T-helper 2 cell treated with Interferon-gamma antibody and Interleukin-4, amounts not matched to agents 5 μg/mL and 100 μg/mL, for 36 hours (primary cell): ENCODE measurements at regions not wholly inside any gene's neighbourhood (a gene's known extent, or its start where the extent isn't known, plus 50 kb on each side); places are given as distances from the start of the nearest gene placed in this dataset.
A peak's percentile ranks its signal among the peaks of the same experiment; 100 is the strongest.
"Not testable (repeated sequence)": the region's sequence is repeated elsewhere in the genome, so short reads cannot be mapped to it uniquely, and the experiment has no call there.

Experiments
- DNase-seq: peaks from one replicate; pipeline ENCODE4 v3.0.0; 2021; ENCODE audit warnings: low spot score
- H3K27ac Mint-ChIP-seq: one replicate; pipeline ENCODE4 v1.8.0; 2021; ENCODE audit warnings: mild to moderate bottlenecking, mixed read lengths
- H3K27me3 Mint-ChIP-seq: one replicate; pipeline ENCODE4 v1.8.0; 2021; ENCODE audit warnings: low read depth, mixed read lengths
- H3K36me3 Mint-ChIP-seq: one replicate; pipeline ENCODE4 v1.8.0; 2021; ENCODE audit warnings: low read depth, mixed read lengths
- H3K4me1 Mint-ChIP-seq: one replicate; pipeline ENCODE4 v1.8.0; 2021; ENCODE audit warnings: low read depth, mixed read lengths
- H3K4me3 Mint-ChIP-seq: one replicate; pipeline ENCODE4 v1.8.0; 2022; ENCODE audit warnings: mild to moderate bottlenecking, moderate library complexity, mixed read lengths
- H3K9me3 Mint-ChIP-seq: one replicate; pipeline ENCODE4 v1.8.0; 2021; ENCODE audit warnings: mixed read lengths

- Mint-ChIP-seq H3K36me3 (no peaks in the 10 kb centered on the region), H3K9me3 (no peaks in the 10 kb centered on the region), H3K27me3 (no peaks in the 10 kb centered on the region), H3K4me1 (peaks cover 2% of the 10 kb centered on the region), H3K27ac (no peak overlapping the region), H3K4me3 (no peak overlapping the region)
- DNase-seq, result no peak
These were observed 306.6 kb downstream of the DAD1 start for GRCh38 chr14:22282417-22282816.

DNA sequence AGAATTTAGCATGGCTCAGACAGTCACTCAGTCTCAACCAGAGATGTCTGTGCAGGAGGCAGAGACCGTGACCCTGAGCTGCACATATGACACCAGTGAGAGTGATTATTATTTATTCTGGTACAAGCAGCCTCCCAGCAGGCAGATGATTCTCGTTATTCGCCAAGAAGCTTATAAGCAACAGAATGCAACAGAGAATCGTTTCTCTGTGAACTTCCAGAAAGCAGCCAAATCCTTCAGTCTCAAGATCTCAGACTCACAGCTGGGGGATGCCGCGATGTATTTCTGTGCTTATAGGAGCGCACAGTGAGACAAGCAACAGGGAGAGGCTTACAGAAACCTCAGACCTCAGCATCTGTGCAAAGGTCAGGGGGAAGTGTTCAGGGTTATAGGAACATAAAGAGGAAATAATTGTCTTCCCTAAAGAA lies 307.6 kb downstream of the DAD1 start:
- DNase-seq, H3K27me3 Mint-ChIP-seq, H3K9me3 Mint-ChIP-seq, H3K36me3 Mint-ChIP-seq, H3K4me1 Mint-ChIP-seq: not testable (repeated sequence)
- peak overlapping the region; percentile 88 for H3K27ac Mint-ChIP-seq
- peak overlapping the region; percentile 82 for H3K4me3 Mint-ChIP-seq

DNA sequence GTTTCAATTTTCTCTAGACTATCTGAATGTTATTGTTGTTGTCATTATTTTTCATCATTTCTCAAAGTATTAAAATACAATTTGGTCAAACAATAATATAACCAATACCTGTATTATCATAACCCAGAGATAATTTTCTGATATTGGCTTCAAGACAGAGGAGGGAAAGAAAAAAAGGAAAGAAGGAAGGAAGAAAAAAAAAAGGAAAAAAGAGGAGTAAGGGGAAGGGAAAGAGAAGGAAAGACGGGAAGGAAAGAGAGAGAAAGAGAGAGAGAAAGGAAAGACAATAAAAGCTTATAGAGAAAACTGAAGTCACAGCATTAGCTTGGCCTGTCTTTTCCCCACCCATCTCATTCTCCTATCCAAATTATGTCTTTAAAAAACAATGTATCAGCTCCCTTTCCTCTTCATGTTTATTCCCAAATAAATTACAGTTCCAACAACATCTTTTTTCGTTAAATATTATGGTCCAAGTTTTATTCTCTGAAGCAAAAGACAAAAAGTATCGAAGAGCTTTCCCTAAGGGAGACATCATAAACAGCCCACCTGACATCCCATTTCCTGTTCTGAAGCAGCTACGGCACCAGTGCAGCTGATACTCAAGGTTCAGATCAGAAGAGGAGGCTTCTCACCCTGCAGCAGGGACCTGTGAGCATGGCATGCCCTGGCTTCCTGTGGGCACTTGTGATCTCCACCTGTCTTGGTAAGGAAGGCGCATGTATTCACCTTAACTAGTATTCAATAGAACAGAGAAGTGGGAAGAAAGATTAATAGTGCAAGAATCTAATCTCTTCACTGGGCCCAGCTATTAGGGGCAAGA lies 308.3 kb downstream of the DAD1 start:
- Mint-ChIP-seq H3K36me3 (no peaks in the 10 kb centered on the region), H3K27ac (peak overlapping the region; percentile 88), H3K9me3 (no peaks in the 10 kb centered on the region), H3K4me1 (peaks cover 2% of the 10 kb centered on the region), H3K27me3 (no peaks in the 10 kb centered on the region), H3K4me3 (peak overlapping the region; percentile 82)
- no peak for DNase-seq

DNA sequence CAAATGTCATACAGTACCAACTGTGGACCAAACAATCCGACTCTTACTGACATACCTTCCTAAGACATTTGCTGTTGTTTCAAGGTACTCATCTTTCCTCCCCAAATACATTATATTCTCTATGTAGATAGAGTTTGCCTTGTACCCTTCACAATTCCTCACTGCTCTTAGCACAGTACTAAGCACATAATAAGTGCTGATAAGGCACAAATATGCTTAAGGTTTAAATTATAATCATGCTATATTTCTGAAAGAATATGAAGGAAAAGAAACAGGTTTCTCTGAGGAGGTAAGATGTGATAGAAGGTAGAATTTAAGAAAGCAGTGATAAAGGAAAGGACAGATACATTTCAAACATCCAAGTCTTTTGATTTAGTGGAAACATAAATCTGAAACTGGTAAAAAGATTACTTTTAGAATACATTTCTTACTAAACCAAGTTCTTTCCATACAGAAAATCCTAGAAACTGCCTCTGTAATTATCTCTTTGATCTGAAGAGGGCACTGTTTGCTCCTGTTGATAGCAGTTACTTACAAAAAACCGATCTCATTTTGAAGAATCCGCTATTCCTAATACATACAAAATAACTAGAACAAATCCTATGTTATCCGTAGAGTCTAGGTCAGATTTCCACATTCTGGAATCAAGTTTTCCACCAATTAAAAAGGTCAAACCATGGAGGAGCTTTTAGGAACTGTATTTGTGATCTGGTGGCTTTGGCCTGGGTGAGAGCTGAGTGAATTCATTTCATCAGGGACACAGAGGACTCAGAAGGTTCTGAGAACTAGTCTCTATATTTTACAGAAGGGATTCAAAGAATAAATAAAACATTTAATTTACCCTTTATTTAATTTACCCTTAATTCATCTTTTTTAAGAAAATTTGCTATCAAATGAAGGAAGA lies 311.9 kb downstream of the DAD1 start:
- no peak overlapping the region for H3K4me3 Mint-ChIP-seq
- DNase-seq, result no peak
- H3K9me3 Mint-ChIP-seq, result no peaks in the 10 kb centered on the region
- H3K27me3 Mint-ChIP-seq, result no peaks in the 10 kb centered on the region
- H3K27ac Mint-ChIP-seq, result no peak overlapping the region
- no peaks in the 10 kb centered on the region for H3K36me3 Mint-ChIP-seq
- H3K4me1 Mint-ChIP-seq, result peaks cover 2% of the 10 kb centered on the region

DNA sequence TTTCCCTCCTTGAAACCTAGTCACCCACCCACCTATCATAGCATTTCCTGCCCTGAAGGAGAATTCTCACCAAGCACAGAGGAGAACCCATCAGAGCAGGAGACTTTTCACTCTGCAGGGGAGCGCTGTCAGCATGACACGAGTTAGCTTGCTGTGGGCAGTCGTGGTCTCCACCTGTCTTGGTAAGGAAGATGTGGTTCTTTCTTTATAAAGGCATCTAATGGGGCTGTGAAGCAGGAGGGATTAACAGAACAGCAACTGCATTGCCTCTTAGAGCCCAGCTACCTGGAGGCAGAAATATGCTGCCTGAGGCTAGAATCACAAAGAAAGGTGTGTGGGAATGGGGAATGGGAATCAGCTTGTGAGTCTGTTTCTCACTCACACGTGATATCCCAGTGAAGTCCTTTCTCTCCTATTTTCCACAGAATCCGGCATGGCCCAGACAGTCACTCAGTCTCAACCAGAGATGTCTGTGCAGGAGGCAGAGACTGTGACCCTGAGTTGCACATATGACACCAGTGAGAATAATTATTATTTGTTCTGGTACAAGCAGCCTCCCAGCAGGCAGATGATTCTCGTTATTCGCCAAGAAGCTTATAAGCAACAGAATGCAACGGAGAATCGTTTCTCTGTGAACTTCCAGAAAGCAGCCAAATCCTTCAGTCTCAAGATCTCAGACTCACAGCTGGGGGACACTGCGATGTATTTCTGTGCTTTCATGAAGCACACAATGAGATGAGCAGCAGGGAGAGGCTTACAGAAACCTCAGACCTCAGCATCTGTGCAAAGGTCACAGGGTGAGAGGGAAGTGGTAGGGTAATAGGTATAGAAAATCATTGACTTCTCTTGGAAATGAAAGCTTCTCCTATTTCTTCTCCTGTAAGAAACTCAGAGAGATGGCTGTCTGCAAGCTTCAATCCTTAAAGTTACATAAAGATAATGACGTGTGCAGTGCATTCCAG lies 316.9 kb downstream of the DAD1 start:
- Mint-ChIP-seq H3K9me3 (no peaks in the 10 kb centered on the region), H3K4me1 (peaks cover 2% of the 10 kb centered on the region), H3K27me3 (no peaks in the 10 kb centered on the region), H3K27ac (peak overlapping the region; percentile 31), H3K4me3 (peak overlapping the region; percentile 57), H3K36me3 (no peaks in the 10 kb centered on the region)
- no peak for DNase-seq

DNA sequence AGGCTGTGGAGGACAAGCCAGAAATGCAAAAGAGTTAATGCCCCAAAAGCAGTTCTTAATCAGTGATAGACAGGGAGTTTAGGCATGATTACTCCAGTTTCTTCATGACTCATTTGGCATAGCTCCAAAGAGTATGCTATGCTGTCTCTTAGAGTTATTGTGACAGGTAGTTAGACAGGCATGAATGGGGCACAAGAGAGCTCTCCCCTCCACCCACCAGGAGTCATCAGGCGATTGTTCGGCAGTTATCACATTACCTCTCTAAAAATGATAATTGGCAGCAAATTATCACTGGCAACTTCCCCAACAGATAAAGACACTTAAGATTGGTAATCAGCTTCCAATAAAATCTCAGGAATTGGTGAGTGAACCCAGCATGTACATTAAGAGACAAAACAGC lies 320.1 kb downstream of the DAD1 start:
- Mint-ChIP-seq H3K27ac (peak overlapping the region; percentile 68), H3K27me3 (no peaks in the 10 kb centered on the region), H3K36me3 (no peaks in the 10 kb centered on the region), H3K4me3 (peak overlapping the region; percentile 54), H3K9me3 (no peaks in the 10 kb centered on the region), H3K4me1 (peaks cover 6% of the 10 kb centered on the region)
- DNase-seq, result no peak

DNA sequence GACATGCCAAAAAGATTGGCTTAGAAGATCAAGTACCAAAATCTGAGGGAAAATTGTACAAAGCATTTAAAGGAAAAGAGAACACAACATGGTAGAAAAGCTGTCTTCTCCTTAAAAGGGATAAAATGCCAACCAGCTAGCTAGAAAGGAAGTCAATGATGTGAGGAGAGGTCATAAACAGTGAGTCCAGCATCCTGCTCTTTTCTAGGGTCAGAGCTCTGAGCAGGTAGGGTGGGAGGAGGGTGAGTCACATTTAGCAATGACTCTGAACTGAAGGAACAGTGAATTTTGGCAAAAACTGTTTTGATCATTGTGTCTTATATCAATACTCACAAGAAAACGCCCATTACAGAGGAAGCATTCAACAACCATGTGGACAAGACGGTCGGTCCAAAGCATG lies 322.3 kb downstream of the DAD1 start:
- H3K27me3 Mint-ChIP-seq, result no peaks in the 10 kb centered on the region
- H3K36me3 Mint-ChIP-seq, result no peaks in the 10 kb centered on the region
- no peak overlapping the region for H3K4me3 Mint-ChIP-seq
- no peaks in the 10 kb centered on the region for H3K9me3 Mint-ChIP-seq
- DNase-seq, result no peak
- H3K27ac Mint-ChIP-seq, result peak overlapping the region; percentile 26
- H3K4me1 Mint-ChIP-seq, result peaks cover 6% of the 10 kb centered on the region

GRCh38 chr14:22266142-22266442 lies 322.9 kb downstream of the DAD1 start:
- H3K27ac Mint-ChIP-seq, result no peak overlapping the region
- H3K9me3 Mint-ChIP-seq, result no peaks in the 10 kb centered on the region
- H3K36me3 Mint-ChIP-seq, result no peaks in the 10 kb centered on the region
- H3K4me3 Mint-ChIP-seq, result no peak overlapping the region
- no peak for DNase-seq
- no peaks in the 10 kb centered on the region for H3K27me3 Mint-ChIP-seq
- peaks cover 6% of the 10 kb centered on the region for H3K4me1 Mint-ChIP-seq

GRCh38 chr14:22265319-22266141 lies 323.5 kb downstream of the DAD1 start:
- no peaks in the 10 kb centered on the region for H3K36me3 Mint-ChIP-seq
- no peak for DNase-seq
- H3K4me1 Mint-ChIP-seq, result peaks cover 6% of the 10 kb centered on the region
- H3K27ac Mint-ChIP-seq, result no peak overlapping the region
- H3K4me3 Mint-ChIP-seq, result peak overlapping the region; percentile 26
- no peaks in the 10 kb centered on the region for H3K27me3 Mint-ChIP-seq
- H3K9me3 Mint-ChIP-seq, result no peaks in the 10 kb centered on the region

DNA sequence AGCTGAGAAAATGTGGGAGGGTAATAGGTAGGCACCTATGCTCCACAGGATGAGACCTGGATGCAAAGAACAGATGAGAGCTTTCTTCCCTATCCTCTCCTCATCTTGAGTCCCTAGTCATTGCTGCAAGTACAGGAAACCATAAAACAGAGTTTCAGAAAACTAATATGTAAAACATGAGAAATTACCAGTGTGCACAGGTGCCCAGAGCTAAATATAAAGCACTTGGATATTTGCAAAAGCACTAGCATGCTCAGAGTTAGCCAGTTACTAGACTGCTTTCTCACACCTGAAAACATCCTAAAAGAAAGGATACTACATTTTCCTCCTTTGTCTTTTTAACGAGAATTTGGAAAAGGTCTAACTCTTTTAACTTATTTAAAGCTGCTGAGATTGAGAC lies 324.3 kb downstream of the DAD1 start:
- no peaks in the 10 kb centered on the region for H3K27me3 Mint-ChIP-seq
- no peaks in the 10 kb centered on the region for H3K9me3 Mint-ChIP-seq
- no peaks in the 10 kb centered on the region for H3K36me3 Mint-ChIP-seq
- no peak overlapping the region for H3K27ac Mint-ChIP-seq
- H3K4me1 Mint-ChIP-seq, result peaks cover 6% of the 10 kb centered on the region
- H3K4me3 Mint-ChIP-seq, result no peak overlapping the region
- DNase-seq, result no peak

DNA sequence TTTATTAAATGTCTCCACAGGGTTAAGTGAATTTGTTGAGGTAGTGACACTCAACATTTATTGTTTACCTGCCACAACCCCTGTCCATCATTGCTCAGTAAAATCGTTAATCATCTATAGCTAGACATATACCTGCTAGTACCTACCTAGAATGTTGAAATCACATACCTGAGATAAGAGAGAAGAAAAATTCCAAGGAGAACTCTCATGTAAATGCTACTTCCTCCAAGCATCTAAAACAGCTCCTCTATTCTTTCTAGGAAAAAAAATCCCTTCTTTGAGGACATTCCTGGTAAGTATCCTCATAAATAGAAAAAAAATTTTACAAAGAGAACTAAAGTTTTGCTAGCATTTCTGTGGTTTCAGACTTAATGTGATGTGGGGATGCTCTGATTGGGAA lies 325.1 kb downstream of the DAD1 start:
- Mint-ChIP-seq H3K4me1 (peaks cover 5% of the 10 kb centered on the region), H3K4me3 (no peak overlapping the region), H3K27me3 (no peaks in the 10 kb centered on the region), H3K36me3 (no peaks in the 10 kb centered on the region), H3K27ac (no peak overlapping the region), H3K9me3 (no peaks in the 10 kb centered on the region)
- DNase-seq, result no peak

DNA sequence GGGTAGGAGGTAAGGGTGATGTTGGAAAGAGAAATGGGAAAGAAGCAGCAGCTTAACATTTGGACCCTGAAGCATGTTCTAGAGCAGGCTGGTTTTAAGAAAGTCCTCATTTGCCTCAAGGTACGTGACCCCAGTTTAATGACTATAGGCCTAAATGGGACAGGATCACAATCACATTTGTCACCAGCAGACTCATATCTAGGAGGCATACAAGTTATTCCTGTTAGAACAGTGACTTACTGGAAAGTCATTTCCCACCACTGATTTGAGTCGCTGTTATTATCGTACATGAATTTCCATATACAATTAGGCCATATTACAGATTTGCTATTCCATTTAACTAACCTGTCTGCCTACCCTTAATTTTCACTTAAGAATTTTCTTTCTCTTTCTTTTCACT lies 326.1 kb downstream of the DAD1 start:
- DNase-seq, result no peak
- Mint-ChIP-seq H3K9me3 (no peaks in the 10 kb centered on the region), H3K27ac (no peak overlapping the region), H3K4me3 (no peak overlapping the region), H3K4me1 (peaks cover 4% of the 10 kb centered on the region), H3K36me3 (no peaks in the 10 kb centered on the region), H3K27me3 (no peaks in the 10 kb centered on the region)
